ENCODE measurements at regions not wholly inside any gene's neighbourhood (a gene's known extent, or its start where the extent isn't known, plus 50 kb on each side); places are given as distances from the start of the nearest gene placed in this dataset.
A peak's percentile ranks its signal among the peaks of the same experiment; 100 is the strongest.

GRCh38 chr12:66916189-66916588, 237.3 kb upstream of the GRIP1 start:
- Histone ChIP-seq H3K4ac (ENCODE audit: low read depth, low read length) (no peak overlapping the region), H3K79me2 (ENCODE audit: insufficient read depth, low read length) (no peaks in the 10 kb centered on the region), H2BK120ac (ENCODE audit: low read depth, low read length, poor library complexity, severe bottlenecking) (no peak overlapping the region), H2BK15ac (ENCODE audit: low read depth, low read length) (no peak overlapping the region), H3K14ac (ENCODE audit: insufficient read depth, low read length) (no peak overlapping the region), H4K8ac (replicated peaks; ENCODE audit: insufficient read length, low read depth, low read length) (no peak overlapping the region), H3K9ac (ENCODE audit: extremely low read depth, insufficient read length, low read length) (no peak overlapping the region), H2AFZ (ENCODE audit: low read length) (no peak overlapping the region), H3K18ac (ENCODE audit: insufficient read length, low read depth, low read length) (no peak overlapping the region), H3K9me3 (ENCODE audit: control insufficient read depth, low read depth, low read length) (no peaks in the 10 kb centered on the region), H2BK5ac (ENCODE audit: insufficient read length, low read length) (no peak overlapping the region), H4K20me1 (ENCODE audit: control insufficient read depth, insufficient read depth, insufficient read length) (no peaks in the 10 kb centered on the region), H3K79me1 (ENCODE audit: insufficient read depth, low read depth, low read length, poor library complexity, severe bottlenecking) (no peaks in the 10 kb centered on the region), H3K27me3 (ENCODE audit: insufficient read depth, low read length) (no peaks in the 10 kb centered on the region), H2AK5ac (ENCODE audit: insufficient read length, low read length) (no peak overlapping the region), H3K4me1 (ENCODE audit: insufficient read depth, low read length) (0 out of 2 replicates have a peak, but pooled peaks cover 3% of the 10 kb centered on the region), H4K5ac (ENCODE audit: insufficient read length, low read depth, low read length) (no peak overlapping the region), H3K23ac (ENCODE audit: insufficient read length, low read depth, low read length) (no peak overlapping the region), H2BK20ac (ENCODE audit: low read depth, low read length, poor library complexity, severe bottlenecking) (no peak overlapping the region), H3K4me2 (ENCODE audit: insufficient read depth, insufficient read length, low read length) (no peak overlapping the region), H2BK12ac (ENCODE audit: insufficient read length, low read depth, low read length) (no peak overlapping the region), H4K91ac (ENCODE audit: insufficient read length, low read depth, low read length) (no peak overlapping the region), H3K23me2 (ENCODE audit: insufficient read length, low read depth, low read length, poor library complexity, severe bottlenecking) (no peaks in the 10 kb centered on the region), H3K56ac (ENCODE audit: insufficient read length, low read depth, low read length) (no peak overlapping the region), H3K27ac (ENCODE audit: insufficient read length, low read depth, low read length) (no peak overlapping the region), H3T11ph (ENCODE audit: low read length) (no peak overlapping the region)
- H3K4me1 Mint-ChIP-seq, result peaks cover 8 to 11% of the 10 kb centered on the region in 2 experiments
- no peak overlapping the region for H3K4me3 Mint-ChIP-seq
- H3K36me3 Mint-ChIP-seq (ENCODE audit: insufficient read depth in 1 of 3, low read depth in 3 of 3), result no peaks in the 10 kb centered on the region
- peak overlapping the region in 1 of 3 experiments; percentile 77; a peak in 2 of 7 replicates for H3K27ac Mint-ChIP-seq
- no peaks in the 10 kb centered on the region for H3K27me3 Mint-ChIP-seq (ENCODE audit: low read depth)
- TF ChIP-seq, protein P1, sequence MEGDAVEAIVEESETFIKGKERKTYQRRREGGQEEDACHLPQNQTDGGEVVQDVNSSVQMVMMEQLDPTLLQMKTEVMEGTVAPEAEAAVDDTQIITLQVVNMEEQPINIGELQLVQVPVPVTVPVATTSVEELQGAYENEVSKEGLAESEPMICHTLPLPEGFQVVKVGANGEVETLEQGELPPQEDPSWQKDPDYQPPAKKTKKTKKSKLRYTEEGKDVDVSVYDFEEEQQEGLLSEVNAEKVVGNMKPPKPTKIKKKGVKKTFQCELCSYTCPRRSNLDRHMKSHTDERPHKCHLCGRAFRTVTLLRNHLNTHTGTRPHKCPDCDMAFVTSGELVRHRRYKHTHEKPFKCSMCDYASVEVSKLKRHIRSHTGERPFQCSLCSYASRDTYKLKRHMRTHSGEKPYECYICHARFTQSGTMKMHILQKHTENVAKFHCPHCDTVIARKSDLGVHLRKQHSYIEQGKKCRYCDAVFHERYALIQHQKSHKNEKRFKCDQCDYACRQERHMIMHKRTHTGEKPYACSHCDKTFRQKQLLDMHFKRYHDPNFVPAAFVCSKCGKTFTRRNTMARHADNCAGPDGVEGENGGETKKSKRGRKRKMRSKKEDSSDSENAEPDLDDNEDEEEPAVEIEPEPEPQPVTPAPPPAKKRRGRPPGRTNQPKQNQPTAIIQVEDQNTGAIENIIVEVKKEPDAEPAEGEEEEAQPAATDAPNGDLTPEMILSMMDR (conservative IDR thresholded peaks at IDR 0.05), result no peak
- H3K9me3 Mint-ChIP-seq, result peaks cover 2 to 3% of the 10 kb centered on the region in 2 experiments; a peak in 2 of 5 replicates
- WGBS (ENCODE audit: extremely low coverage, insufficient read length, low lambda C conversion rate), result no CpG with 5 or more reads among the region's 3 CpGs
- DNase-seq, result no peak
